Esophagus squamous epithelium (tissue), 4 donors: ENCODE measurements at regions not wholly inside any gene's neighbourhood (a gene's known extent, or its start where the extent isn't known, plus 50 kb on each side); places are given as distances from the start of the nearest gene placed in this dataset.

Experiments used
- CTCF ChIP-seq, 6 experiments: fragments of 450-650 bp in 4 of 6; fragments of 200-600 bp in 2 of 6; sonication (generic) in 2 of 6; IDR thresholded peaks; one replicate each; pipeline ENCODE4 v1.5.1; 2016 to 2019; ENCODE audit warnings: antibody characterized with exemption in 6 of 6, mild to moderate bottlenecking in 4 of 6, moderate library complexity in 4 of 6
- POLR2A ChIP-seq, 4 donors: fragments of 450-650 bp; IDR thresholded peaks; one replicate each; pipeline ENCODE4 v1.6.1; 2017; ENCODE audit warnings: antibody characterized with exemption in 4 of 4, mild to moderate bottlenecking in 4 of 4, moderate library complexity in 3 of 4

- no peak for TF ChIP-seq CTCF (IDR thresholded peaks at IDR 0.05)
- no peak for TF ChIP-seq POLR2A (IDR thresholded peaks at IDR 0.05)
These were observed 899.0 kb downstream of the TFAP2A start for GRCh38 chr6:9515633-9516606.
